Neuronal stem cell (in vitro differentiated cells): ENCODE measurements at regions not wholly inside any gene's neighbourhood (a gene's known extent, or its start where the extent isn't known, plus 50 kb on each side); places are given as distances from the start of the nearest gene placed in this dataset.

Experiments
- DNase-seq: peaks from one replicate; pipeline ENCODE4 v3.0.0-alpha.2; 2013; ENCODE audit warnings: low spot score
- H2AFZ ChIP-seq: one replicate; pipeline ENCODE4 v1.6.1; 2013; ENCODE audit warnings: mild to moderate bottlenecking, low read length, inconsistent platforms
- H2AK5ac ChIP-seq: 2 replicates; pipeline ENCODE4 v1.6.1; 2013; ENCODE audit warnings: low read depth, mild to moderate bottlenecking, inconsistent platforms, low read length, moderate library complexity, mixed read lengths
- H2BK120ac ChIP-seq: 2 replicates; pipeline ENCODE4 v1.6.1; 2013; ENCODE audit warnings: low read depth, mild to moderate bottlenecking, inconsistent platforms, low read length, moderate library complexity, mixed read lengths
- H2BK12ac ChIP-seq: one replicate; pipeline ENCODE4 v1.6.1; 2013; ENCODE audit warnings: low read length, inconsistent platforms
- H2BK15ac ChIP-seq: 2 replicates; pipeline ENCODE4 v1.6.1; 2013; ENCODE audit warnings: mild to moderate bottlenecking, low read length, inconsistent platforms, mixed read lengths
- H2BK5ac ChIP-seq: one replicate; pipeline ENCODE4 v1.6.1; 2013; ENCODE audit warnings: inconsistent platforms, mild to moderate bottlenecking, low read length, moderate library complexity
- H3K14ac ChIP-seq: one replicate; pipeline ENCODE4 v1.6.1; 2013; ENCODE audit warnings: low read length, inconsistent platforms
- H3K18ac ChIP-seq: 2 replicates; pipeline ENCODE4 v1.6.1; 2013; ENCODE audit warnings: low read length, inconsistent platforms
- H3K23ac ChIP-seq: 2 replicates; pipeline ENCODE4 v1.6.1; 2013; ENCODE audit warnings: low read depth, mild to moderate bottlenecking, mixed read lengths, low read length, inconsistent platforms; ENCODE audit not compliant: poor library complexity
- H3K27ac ChIP-seq: replicated peaks from 3 replicates; pipeline ENCODE4 v1.5.1; 2013; ENCODE audit warnings: low read length, inconsistent platforms
- H3K27me3 ChIP-seq, 3 experiments: 2 replicates each; pipeline ENCODE4 v1.6.1; 2013; ENCODE audit warnings: low read length in 3 of 3, mild to moderate bottlenecking in 2 of 3, inconsistent platforms in 1 of 3, low read depth in 1 of 3, mixed read lengths in 1 of 3, moderate library complexity in 1 of 3; ENCODE audit not compliant: control insufficient read depth in 3 of 3, insufficient read depth in 3 of 3
- H3K36me3 ChIP-seq, 2 donors: replicated peaks in 1 of 2; 2 replicates each; pipeline ENCODE4 v1.6.1; 2013; ENCODE audit warnings: low read length in 2 of 2; ENCODE audit not compliant: control insufficient read depth in 2 of 2, insufficient read depth in 2 of 2
- H3K4ac ChIP-seq: 2 replicates; pipeline ENCODE4 v1.6.1; 2013; ENCODE audit warnings: inconsistent platforms, mild to moderate bottlenecking, low read length, moderate library complexity
- H3K4me1 ChIP-seq, 2 donors: 1 replicate in 1 of 2; 2 replicates in 1 of 2; pipeline ENCODE4 v1.6.1; 2013; ENCODE audit warnings: low read length in 2 of 2, low read depth in 1 of 2; ENCODE audit not compliant: control insufficient read depth in 2 of 2, insufficient read depth in 1 of 2
- H3K4me2 ChIP-seq: one replicate; pipeline ENCODE4 v1.6.1; 2013; ENCODE audit warnings: mild to moderate bottlenecking, low read length, inconsistent platforms; ENCODE audit not compliant: insufficient read depth, poor library complexity, severe bottlenecking
- H3K4me3 ChIP-seq, 2 donors: 2 replicates each; pipeline ENCODE4 v1.5.1; 2013; ENCODE audit warnings: low read length in 2 of 2, mild to moderate bottlenecking in 2 of 2, inconsistent platforms in 1 of 2, moderate library complexity in 1 of 2
- H3K79me1 ChIP-seq: one replicate; pipeline ENCODE4 v1.6.1; 2013; ENCODE audit warnings: low read depth, mild to moderate bottlenecking, inconsistent platforms, low read length, moderate library complexity
- H3K9ac ChIP-seq: one replicate; pipeline ENCODE4 v1.6.1; 2013; ENCODE audit warnings: mild to moderate bottlenecking, low read depth, low read length, inconsistent platforms; ENCODE audit not compliant: poor library complexity
- H3K9me3 ChIP-seq, 2 donors: replicated peaks in 1 of 2; 2 replicates each; pipeline versions ENCODE3 to v1.6.1; 2013; ENCODE audit warnings: low read length in 2 of 2, mild to moderate bottlenecking in 2 of 2, inconsistent platforms in 1 of 2, low read depth in 1 of 2, mixed read lengths in 1 of 2, moderate library complexity in 1 of 2; ENCODE audit not compliant: control insufficient read depth in 2 of 2, insufficient read depth in 1 of 2
- H4K8ac ChIP-seq: one replicate; pipeline ENCODE4 v1.6.1; 2013; ENCODE audit warnings: low read depth, mild to moderate bottlenecking, inconsistent platforms, low read length, moderate library complexity
- H4K91ac ChIP-seq: one replicate; pipeline ENCODE4 v1.6.1; 2013; ENCODE audit warnings: low read length, low read depth, mild to moderate bottlenecking, inconsistent platforms; ENCODE audit not compliant: poor library complexity
- WGBS, 2 donors: extraction: QIAGEN DNeasy Blood & Tissue Kit; methylation state at CpG; one replicate each; pipeline ENCODE4 v1.1.7; 2013; ENCODE audit warnings: missing lambda C conversion rate in 2 of 2, mixed read lengths in 1 of 2; ENCODE audit not compliant: insufficient read length in 2 of 2, insufficient replicate concordance in 1 of 2; ENCODE audit errors: extremely low coverage in 2 of 2; 5-methylcytosine and 5-hydroxymethylcytosine counted together

DNA sequence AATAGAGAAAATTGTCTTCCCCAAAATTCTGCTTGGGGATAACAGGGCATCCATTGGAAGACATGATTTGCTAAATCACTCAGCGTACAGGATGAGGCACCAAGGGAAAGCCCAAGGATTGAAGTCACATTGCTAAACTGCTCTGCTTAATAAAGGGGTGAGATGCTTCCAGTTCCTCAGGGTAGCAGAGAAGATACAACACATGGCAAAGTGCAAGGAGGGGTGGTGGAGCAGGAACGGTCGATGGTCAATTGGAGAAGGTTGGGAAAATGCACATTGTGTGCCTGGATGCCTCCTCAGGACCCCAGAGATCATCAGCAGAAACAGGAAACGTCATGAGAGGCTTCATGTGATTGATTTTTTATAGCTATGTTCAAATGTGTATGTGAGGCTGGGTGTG is 116.3 kb upstream of the SOX1 start:
- no peak for DNase-seq
- no peak overlapping the region for H2BK120ac ChIP-seq

DNA sequence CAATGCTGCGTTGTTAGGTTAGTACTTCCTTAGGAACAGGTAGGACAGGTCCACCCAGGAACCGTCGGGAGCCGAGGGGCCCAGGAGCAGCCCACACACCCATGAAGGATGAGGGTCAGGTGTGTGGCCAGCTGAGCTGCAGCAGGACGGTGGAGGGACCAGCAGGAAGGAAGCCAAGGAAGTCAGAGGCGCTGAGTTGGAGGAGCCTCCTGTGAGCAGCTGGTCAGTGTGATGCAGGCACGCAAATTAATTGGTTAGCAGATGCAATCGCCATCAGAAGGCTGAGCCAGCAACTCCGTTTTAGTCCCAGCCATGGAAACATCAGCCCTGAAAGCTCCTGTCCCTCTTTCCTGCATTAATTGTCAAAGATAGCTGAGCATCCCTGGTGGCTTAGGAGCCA is 114.9 kb upstream of the SOX1 start:
- Histone ChIP-seq H4K91ac (no peak overlapping the region), H3K27me3 (peaks cover 0 to 20% (median 0%) of the 10 kb centered on the region in 3 experiments), H4K8ac (no peak overlapping the region), H2BK5ac (no peak overlapping the region), H2AK5ac (no peak overlapping the region), H3K14ac (no peak overlapping the region), H2BK120ac (no peak overlapping the region), H3K18ac (no peak overlapping the region), H3K9me3 (peaks cover 7 to 11% of the 10 kb centered on the region in 2 donors), H3K4me3 (peak overlapping the region in 1 of 2 donors; percentile 33), H3K4me1 (no peaks in the 10 kb centered on the region), H2AFZ (no peak overlapping the region), H3K27ac (no peak overlapping the region), H3K36me3 (no peaks in the 10 kb centered on the region), H3K9ac (no peak overlapping the region), H2BK15ac (no peak overlapping the region), H3K4ac (no peak overlapping the region), H3K4me2 (no peak overlapping the region), H2BK12ac (no peak overlapping the region), H3K79me1 (no peaks in the 10 kb centered on the region), H3K23ac (no peak overlapping the region)
- DNase-seq: no peak
- WGBS, 2 donors: no CpG with 5 or more reads among the region's 9 CpGs

More for the DNA sequence above, 116.3 kb upstream of the SOX1 start:
- no peak overlapping the region for H3K4me3 ChIP-seq
- H2BK15ac ChIP-seq: no peak overlapping the region
- no peaks in the 10 kb centered on the region for H3K79me1 ChIP-seq
- H3K36me3 ChIP-seq: no peaks in the 10 kb centered on the region
- no peak overlapping the region for H3K4me2 ChIP-seq
- no peaks in the 10 kb centered on the region for H3K4me1 ChIP-seq
- H4K91ac ChIP-seq: no peak overlapping the region
- WGBS, 2 donors: no CpG with 5 or more reads among the region's 4 CpGs
- no peak overlapping the region for H4K8ac ChIP-seq
- peaks cover 3 to 12% of the 10 kb centered on the region in 2 donors for H3K9me3 ChIP-seq
- H3K23ac ChIP-seq: no peak overlapping the region
- H3K14ac ChIP-seq: no peak overlapping the region
- no peak overlapping the region for H2AFZ ChIP-seq
- H2AK5ac ChIP-seq: no peak overlapping the region
- H2BK5ac ChIP-seq: no peak overlapping the region
- H3K27me3 ChIP-seq: peaks cover 0 to 23% (median 0%) of the 10 kb centered on the region in 3 experiments
- H3K9ac ChIP-seq: no peak overlapping the region
- H3K27ac ChIP-seq: no peak overlapping the region
- H3K4ac ChIP-seq: no peak overlapping the region
- H3K18ac ChIP-seq: no peak overlapping the region
- no peak overlapping the region for H2BK12ac ChIP-seq

DNA sequence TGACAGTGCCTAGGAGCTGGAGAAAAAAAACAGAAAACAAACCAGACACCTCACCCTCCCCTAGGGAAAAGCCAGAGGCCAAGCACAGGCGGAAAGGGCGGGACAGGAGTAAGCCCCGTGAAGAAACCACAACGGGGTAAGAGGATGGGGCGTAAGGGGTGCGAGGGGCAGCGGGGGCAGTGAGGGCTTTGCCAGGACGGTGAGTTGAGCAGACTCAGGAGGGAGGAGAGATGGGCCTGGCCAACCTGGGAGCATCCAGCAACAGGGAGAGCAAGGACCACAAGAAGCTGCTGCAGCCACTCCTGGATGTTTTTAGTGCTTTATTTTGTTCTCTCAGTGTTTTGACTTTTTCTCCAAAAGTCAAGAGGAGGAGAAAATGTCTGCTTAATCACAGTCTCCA is 114.1 kb upstream of the SOX1 start:
- H3K27ac ChIP-seq: no peak overlapping the region
- no peak overlapping the region for H2BK120ac ChIP-seq
- no peak overlapping the region for H2BK5ac ChIP-seq
- no peak overlapping the region for H4K8ac ChIP-seq
- no peaks in the 10 kb centered on the region for H3K4me1 ChIP-seq
- H3K9ac ChIP-seq: no peak overlapping the region
- WGBS, 2 donors: no CpG with 5 or more reads among the region's 8 CpGs
- H3K18ac ChIP-seq: no peak overlapping the region
- no peak overlapping the region for H3K23ac ChIP-seq
- no peak overlapping the region for H3K4me2 ChIP-seq
- H2BK12ac ChIP-seq: no peak overlapping the region
- H3K4ac ChIP-seq: no peak overlapping the region
- H3K9me3 ChIP-seq: peaks cover 8 to 11% of the 10 kb centered on the region in 2 donors
- H3K79me1 ChIP-seq: no peaks in the 10 kb centered on the region
- DNase-seq: no peak
- H3K14ac ChIP-seq: no peak overlapping the region
- no peak overlapping the region for H2AFZ ChIP-seq
- H2BK15ac ChIP-seq: no peak overlapping the region
- no peak overlapping the region for H2AK5ac ChIP-seq
- H3K4me3 ChIP-seq: no peak overlapping the region
- H3K36me3 ChIP-seq: no peaks in the 10 kb centered on the region
- no peak overlapping the region for H4K91ac ChIP-seq
- peaks cover 0 to 14% (median 0%) of the 10 kb centered on the region in 3 experiments for H3K27me3 ChIP-seq

DNA sequence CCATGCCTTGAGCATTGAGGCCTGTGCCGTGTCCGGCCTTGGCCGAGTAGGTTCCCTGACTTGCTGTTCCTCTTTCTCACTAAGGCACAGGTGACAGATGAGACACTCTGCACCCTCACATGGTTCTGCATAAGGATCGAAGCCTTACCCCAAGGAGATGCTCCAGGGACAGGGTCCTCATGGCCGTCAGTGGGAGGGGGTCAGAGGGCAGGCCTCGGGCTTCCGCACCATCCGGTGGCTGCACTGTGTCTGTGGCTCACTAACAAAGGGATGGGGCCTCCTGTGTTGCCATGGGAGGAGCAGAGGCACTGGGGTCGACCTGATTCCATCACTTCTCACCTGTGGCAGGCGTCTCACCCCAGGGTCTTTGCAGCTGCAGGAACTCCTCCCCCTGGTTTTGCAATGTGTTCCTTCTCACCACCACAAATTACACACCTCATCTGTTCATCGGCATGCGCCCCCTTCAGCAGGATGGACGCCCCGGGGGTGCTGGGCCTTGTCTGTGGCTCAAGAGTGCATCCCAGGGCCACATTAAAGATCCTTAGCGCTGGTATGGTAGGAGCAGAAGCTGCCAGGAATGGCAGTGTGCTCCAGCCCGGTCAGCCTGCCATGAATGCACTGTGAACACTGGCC is 113.3 kb upstream of the SOX1 start:
- no peaks in the 10 kb centered on the region for H3K36me3 ChIP-seq
- no peaks in the 10 kb centered on the region for H3K79me1 ChIP-seq
- no peak overlapping the region for H2AK5ac ChIP-seq
- H2BK5ac ChIP-seq: no peak overlapping the region
- no peak overlapping the region for H2BK12ac ChIP-seq
- peak overlapping the region; percentile 31 for H3K18ac ChIP-seq
- H4K91ac ChIP-seq: peak overlapping the region; percentile 58
- no peak for DNase-seq
- H3K9ac ChIP-seq: no peak overlapping the region
- peaks cover 8 to 11% of the 10 kb centered on the region in 2 donors for H3K9me3 ChIP-seq
- H3K4ac ChIP-seq: no peak overlapping the region
- peak overlapping the region; percentile 6 for H3K23ac ChIP-seq
- WGBS, 2 donors: no CpG with 5 or more reads among the region's 16 CpGs
- H3K4me3 ChIP-seq: no peak overlapping the region
- no peak overlapping the region for H2BK15ac ChIP-seq
- peaks cover 0 to 6% (median 0%) of the 10 kb centered on the region in 3 experiments for H3K27me3 ChIP-seq
- no peak overlapping the region for H2AFZ ChIP-seq
- no peak overlapping the region for H4K8ac ChIP-seq
- no peak overlapping the region for H3K4me2 ChIP-seq
- H3K14ac ChIP-seq: no peak overlapping the region
- no peak overlapping the region for H3K27ac ChIP-seq
- no peak overlapping the region for H2BK120ac ChIP-seq
- no peaks in the 10 kb centered on the region for H3K4me1 ChIP-seq
